Fibroblast of lung (primary cell): ENCODE measurements at regions not wholly inside any gene's neighbourhood (a gene's known extent, or its start where the extent isn't known, plus 50 kb on each side); places are given as distances from the start of the nearest gene placed in this dataset.

Experiments used
- CTCF ChIP-seq, 2 donors: IDR thresholded peaks in 1 of 2; conservative IDR thresholded peaks in 1 of 2; 1 replicate in 1 of 2; 2 replicates in 1 of 2; pipeline ENCODE4 v1.5.1; 2011 to 2012; ENCODE audit warnings: low read length in 2 of 2, control low read depth in 1 of 2, inconsistent platforms in 1 of 2, low read depth in 1 of 2, mild to moderate bottlenecking in 1 of 2
- EZH2 ChIP-seq: IDR thresholded peaks from 2 replicates; pipeline ENCODE4 v1.5.1; 2012; ENCODE audit warnings: low read length, control low read depth, mild to moderate bottlenecking; ENCODE audit errors: missing control alignments

- TF ChIP-seq CTCF (conservative IDR thresholded peaks at IDR 0.05 in 1 of 2, IDR thresholded peaks at IDR 0.05 in 1 of 2; ENCODE audit: low read depth in 1 of 2, low read length in 2 of 2), result no peak
- TF ChIP-seq EZH2, result no peak
Measured at GRCh38 chr6:19536838-19537237, 300.3 kb upstream of the ID4 start.
